ENCODE measurements at regions not wholly inside any gene's neighbourhood (a gene's known extent, or its start where the extent isn't known, plus 50 kb on each side); places are given as distances from the start of the nearest gene placed in this dataset.

DNA sequence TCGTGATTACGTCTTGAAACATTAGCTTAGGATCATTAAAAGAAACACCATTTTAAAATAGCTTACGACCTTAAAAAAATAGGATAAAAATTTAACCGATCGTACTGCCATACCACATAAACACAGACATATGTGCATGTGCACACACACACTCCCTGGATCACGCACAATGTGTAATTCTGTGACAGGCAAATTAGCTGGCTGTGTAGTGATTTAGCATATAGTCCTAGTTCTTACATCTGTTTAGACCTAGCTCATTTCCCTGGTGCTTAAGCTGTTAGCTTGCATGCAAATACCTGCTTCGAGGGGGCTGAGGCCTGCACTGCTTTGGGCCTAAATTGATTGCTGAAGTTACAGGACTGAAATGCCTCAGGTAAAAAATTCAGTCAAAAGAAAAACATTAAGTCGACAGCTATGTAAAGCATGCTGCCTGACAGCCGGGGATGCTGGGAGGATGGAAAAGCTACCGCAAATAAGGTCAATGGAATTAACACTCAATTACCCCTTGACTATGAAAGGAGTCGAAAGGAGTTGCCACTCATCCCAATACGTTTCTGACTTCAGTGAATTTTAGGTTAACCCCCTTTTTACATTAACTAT, 267.1 kb upstream of the FZD8 start:
- no peak for DNase-seq (ENCODE audit: low read depth, low spot score)

DNA sequence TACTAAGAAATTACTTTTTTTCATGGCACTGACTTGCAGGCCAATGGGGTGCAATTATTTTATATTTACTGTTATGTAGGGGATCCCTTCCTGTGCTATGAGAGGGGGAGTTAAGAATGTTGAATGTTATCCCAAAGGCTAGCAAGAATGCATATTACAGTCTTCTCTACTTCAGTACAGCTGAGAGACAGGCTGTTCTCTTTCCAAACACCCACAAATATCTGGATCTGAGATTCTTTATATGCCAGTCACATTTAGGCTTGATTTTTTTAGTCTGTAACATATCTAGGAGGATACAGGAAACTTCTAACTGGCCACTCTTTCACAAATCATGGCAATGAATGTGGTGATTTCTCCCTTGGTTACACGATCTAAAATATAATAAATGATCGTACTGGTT, 266.4 kb upstream of the FZD8 start:
- DNase-seq (ENCODE audit: low read depth, low spot score), result no peak

DNA sequence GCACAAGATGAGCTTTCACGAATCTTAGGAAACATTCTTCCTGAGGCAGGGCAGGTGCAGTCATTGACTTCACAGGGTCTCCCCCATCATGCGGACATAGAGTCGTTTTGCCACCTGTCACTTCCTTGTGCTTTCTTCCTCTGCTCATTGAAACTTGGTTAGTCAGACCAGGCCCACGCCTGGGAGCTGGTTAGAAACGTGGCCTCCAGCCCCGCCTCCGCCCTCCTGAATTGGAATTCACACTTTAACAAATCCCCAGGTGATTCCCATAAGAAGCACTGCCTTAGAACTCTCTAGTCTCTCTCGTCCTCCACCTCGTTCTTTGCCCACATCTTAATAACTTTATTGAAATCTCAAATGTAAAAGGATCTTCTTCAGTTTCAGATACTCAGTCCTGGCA, 265.5 kb upstream of the FZD8 start:
- no peak for DNase-seq (ENCODE audit: low read depth, low spot score)

DNA sequence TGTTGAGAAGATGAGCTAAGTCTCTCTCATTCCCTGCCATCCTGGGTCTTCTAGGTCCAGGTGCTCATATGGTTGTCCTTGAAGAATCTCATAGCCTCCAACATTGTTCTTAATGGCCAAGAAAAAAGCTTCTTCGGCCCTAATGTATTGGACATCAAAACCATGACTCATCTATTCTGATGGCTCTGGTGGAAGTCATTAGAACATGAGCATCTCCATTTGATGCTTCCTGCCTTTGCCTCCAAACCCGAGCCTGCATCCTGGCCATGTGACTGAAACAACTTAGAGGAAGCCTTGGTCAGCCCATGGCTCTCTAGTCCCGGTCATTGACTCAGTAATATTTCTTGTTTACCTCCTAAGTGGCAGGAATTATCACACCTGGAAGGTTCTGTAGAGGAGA, 264.1 kb upstream of the FZD8 start:
- no peak for DNase-seq (ENCODE audit: low read depth, low spot score)

DNA sequence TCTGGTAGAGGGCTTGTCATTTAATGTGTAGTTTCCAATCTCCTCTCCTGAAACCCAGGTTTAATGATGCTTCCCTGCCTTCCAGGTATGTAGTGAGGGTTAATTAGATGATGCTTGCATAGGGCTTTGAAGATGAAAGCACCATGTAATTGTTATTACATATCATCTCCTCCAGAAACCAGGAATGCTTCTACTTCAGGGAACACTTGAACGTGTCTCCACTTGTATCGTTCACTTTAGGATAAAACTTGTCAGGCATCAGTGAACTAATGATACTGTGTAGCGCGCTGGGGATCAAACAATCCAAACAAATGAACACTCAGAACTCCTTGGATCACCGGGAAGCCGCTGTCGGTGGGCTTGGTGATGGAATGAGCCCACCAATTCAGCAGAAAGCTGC, 260.9 kb upstream of the FZD8 start:
- DNase-seq (ENCODE audit: low read depth, low spot score), result no peak

DNA sequence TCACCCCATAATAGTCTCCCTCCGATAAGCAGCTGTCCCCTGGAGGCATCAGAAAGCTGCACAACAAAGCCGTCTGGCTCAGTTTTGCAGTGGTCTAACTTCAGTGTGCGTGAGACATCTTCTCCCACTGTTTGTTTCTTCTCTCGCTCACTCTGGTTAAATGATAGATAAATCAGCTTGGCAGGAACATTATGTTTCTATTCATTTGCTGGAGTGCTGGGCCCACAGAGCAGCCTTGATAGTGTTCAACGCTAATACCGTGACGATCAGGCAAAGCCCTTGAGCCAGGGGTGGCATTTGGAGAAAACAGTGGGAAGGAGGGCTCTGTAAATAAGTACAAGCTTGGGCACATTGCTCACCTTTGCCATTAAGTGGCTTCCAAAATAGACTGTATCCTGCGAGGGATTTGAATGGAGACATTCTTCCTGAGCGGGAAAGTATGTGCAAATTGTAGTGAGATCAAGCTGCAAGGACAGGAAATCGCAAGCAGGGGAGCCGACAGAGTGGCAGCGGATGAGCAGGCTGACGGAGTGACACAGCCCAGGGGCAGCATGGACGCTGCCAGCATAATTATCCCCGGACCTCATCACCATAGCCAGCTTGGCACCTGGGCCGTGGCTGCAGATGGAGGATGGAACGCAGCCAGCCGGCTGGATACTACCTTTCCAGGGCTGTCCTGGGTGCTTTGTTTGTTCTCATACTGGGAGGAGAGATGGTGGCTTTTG, 256.8 kb upstream of the FZD8 start:
- DNase-seq (ENCODE audit: low read depth, low spot score), result no peak

DNA sequence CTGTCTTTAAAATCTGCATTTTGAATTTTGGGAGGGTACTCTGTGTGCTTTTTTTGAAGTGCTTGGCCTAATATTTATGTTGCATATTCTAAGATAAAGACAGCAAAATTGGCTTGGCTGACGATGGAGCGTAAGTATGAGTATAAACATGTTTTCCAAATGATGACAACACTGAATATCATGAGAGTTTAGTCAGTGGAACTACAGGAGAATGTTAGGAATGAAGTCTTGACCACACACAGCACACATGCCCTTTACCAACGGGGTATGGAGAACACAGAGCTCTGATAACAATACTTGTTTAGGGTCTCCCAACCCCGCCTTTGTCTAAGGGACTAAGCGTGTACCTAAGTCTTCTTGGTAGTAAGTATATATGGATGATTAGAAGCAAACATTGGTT, 253.9 kb upstream of the FZD8 start:
- no peak for DNase-seq (ENCODE audit: low read depth, low spot score)

DNA sequence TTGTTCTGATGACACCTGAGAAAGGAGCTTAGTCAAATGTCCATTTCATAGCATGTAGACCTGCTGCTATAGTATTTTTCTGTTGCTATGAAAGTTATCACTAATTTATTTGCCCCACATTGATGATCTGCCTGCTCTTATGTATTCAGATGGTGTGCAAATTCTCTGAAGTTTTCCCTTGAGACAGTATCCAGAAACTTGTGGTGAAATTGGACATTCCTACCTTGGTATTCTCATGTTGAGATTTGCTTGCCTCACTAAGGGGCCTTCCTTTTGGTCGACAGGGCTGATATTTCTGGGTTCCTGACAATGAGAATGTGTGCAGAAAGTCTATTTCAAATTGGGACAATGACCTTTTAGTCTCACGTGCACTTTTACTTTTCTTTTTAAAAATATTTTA, 253.2 kb upstream of the FZD8 start:
- no peak for DNase-seq (ENCODE audit: low read depth, low spot score)

DNA sequence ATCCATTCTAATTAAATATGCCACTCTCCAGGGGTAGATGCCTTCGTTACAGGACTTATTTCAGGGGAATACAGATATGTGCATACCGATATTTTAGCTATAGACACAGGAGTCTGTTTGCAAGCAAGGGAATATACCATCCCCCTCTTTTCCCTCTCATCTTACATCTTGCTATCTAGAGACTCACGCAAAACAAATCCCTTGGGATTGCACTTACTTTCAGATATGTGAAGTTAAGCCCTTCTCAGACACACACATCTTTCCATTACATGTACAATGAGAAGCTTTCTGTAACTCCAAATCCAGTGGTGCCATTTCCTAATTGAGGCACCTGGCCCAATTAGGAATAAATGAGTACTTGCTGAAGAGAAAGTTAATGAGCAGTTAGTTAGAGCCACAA, 250.4 kb upstream of the FZD8 start:
- DNase-seq (ENCODE audit: low read depth, low spot score), result no peak

DNA sequence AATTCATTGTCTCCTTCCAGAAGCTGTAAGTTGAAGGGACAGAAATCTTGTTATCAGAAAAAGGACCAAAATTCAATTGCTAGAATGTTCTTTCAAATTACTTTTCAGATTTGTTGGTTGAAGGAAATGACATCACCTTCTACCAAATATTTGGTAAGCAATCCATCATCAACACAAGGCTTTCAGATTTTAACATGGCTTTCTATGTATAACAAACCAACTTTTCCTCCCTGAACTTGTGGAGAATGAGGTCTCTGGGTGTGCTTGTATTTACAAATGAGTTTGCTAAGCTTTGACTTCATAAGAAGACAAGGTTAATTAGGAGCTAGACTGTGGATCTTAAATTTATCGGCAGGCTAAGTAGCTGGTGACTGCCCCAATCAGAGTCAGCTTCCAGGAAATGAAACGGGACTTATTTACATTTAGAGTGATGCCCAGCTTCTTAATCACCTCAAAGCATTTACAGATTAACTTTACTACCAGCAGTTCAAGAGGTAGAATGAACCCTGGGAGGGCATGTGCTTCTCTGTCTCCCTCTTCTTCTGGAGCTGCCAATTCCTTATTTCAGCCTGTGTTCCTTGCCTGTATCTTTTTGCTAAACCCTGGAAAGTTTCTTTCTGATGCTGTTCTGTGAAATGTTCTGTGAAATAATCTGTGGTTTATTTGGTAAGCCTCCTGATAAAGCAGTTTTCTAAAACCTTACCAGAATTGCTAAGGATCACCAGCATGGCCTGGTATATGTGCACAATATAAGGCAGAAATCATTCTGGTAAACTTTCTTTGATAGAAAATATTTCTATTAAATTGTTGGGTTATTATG, 248.8 kb upstream of the FZD8 start:
- DNase-seq (ENCODE audit: low read depth, low spot score), result no peak

DNA sequence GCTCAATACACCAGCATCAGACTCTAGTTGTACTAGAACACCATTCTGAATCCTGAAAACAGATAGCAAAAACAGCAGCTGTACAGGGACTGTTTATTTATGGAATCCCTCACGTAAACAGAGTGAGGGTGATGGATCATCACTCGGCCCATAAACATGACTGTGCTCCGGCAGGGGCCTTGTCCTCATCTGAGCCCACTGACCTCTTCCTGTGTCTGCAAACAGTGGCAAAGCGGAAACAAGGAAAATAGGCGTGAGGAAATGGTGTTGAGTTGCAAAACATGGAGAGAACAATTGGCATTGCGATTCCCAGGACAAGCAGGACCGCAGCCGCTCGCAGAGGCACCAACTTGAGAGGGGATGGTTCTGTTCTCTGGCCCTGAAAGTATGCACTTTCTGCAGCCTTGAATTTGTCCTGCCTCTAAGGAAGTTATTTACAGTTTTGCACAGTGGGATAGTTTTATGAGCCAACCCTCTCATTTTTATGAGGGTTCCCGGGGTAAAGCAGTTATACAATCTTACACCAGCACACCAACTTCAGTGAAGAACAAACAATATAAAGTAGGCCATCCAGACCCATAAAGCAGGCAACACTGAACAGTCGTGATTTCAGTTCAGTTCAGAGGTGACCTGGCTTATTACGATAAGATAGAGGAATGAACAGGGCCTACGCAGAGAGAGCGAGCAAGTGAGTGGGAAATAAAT, 248.0 kb upstream of the FZD8 start:
- DNase-seq (ENCODE audit: low read depth, low spot score), result no peak

DNA sequence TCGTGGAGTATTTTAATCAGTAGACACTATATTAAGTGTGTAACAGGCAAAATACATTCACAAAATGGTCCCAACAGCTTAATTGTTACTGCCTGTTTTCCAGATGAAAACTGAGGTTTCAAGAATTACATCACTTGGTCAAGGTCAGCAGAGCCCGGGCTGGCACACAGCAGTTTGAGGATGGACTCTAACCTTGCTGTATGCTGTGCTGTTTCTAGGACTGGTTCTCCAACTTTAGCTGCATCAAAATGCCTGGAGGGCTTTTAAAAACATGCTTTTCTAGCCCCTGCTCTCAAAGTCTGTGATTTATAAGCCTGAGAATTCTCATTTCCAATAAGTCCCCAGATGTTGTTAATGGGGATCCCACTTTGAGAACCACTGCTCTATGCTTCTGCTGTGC, 247.1 kb upstream of the FZD8 start:
- no peak for DNase-seq (ENCODE audit: low read depth, low spot score)

DNA sequence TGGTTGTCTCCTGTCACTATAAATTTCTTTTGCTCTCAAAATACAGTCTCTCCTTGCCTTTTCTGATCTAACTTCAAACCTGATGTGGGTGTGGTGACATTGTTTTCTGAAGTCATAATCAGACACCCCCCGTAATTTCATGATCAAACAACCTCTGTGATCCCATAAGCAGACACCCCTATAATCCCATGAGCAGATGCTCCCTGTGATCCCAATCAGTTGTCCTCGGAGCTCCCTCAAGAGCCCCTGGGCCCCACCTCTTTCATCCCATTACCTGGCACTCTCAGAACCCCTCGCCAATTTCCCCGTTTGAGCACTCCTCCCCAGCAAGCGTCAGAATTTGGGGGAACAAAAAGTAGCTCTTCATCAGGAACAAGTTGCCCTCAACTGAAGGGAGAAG, 246.3 kb upstream of the FZD8 start:
- DNase-seq (ENCODE audit: low read depth, low spot score), result no peak

DNA sequence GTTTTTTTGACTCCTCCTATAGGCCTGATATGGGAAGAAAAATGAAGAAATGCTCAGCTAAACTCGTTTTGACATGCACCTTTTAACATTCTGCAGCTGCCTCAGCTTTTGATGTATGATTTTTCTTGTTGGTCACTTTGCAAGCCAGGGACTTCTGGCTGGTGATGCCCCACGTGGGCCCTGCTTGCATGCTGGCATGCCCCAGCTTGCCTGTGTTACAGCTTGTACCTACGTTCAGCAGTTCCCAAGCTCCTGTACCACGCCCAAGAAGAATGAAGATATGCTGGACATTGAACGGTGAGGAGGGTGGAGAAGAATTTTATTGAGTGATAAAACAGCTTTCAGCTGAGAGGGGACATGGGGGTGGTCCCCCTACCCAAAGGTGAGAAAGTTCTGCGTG, 245.6 kb upstream of the FZD8 start:
- no peak for DNase-seq (ENCODE audit: low read depth, low spot score)

DNA sequence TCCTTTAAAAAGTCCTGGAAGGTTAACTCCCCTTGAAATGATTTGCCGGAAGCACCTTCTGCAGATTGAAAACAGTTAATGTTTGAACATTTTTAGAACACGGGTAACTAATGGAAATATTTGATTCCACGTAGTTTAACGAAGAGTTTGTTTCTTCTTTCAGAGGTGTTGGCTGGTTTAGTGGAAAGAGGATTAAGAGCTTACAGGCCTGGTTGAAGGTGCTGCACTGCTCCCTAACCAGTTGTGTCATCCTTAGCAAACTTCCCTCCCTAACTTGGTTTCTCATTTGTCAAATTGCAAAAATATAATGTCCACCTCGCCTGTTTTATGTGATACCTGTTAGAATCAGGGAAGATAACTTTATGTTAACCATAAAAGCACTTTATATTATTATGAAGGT, 243.0 kb upstream of the FZD8 start:
- DNase-seq (ENCODE audit: low read depth, low spot score), result no peak

DNA sequence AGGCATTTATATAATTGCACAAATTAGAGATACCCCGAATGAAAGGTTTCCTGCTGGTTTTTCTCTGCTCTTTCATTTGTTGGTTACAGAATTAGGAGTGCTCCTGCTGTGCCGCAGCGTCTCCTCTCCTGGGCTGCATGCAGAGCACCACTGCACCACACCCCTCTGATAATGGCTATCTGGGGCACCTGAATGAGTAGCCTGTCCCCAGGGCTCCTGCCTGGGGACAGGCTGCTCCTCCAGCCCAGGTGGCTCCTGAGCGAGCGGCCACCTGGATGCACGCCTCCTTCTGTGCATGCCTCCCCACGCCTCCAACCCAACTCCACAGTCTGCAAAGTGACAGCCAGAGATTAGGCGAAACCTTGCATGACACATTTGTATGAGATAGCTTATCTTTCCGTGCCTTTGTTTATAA, 242.6 kb upstream of the FZD8 start:
- no peak for DNase-seq (ENCODE audit: low read depth, low spot score)

DNA sequence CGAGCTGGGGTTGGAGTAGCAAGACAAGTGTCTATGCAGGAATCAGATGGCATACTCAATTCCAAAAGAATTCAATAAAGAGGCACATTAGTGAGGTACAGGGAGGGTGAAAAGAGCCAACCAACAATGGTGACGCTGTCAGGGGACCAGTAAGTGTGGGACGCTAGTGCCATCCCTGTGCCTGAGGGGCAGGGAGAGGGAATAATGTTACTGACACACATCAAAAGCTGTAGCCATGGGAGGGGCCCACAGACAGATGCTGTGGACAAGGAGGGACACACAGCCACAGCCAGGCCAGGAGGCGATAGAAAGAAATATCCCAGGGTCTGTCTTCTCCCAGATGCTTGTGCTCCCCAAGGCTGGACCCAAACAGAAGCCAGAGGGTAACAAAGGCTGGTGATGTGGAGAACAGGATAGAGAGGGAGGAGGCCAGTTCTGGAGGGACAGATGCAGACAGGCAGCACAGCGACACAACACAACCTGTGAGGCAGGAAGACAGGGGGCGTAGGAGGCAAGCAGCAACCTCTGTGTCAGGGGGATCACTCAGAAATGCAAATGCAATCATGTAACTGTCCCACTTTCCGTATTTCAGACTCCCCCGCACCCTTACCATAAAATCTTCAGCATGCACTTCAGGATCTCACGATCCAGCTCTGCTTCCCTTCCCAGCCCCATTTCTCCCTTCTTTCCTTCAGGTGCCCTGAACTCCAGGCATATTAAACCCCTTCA, 240.5 kb upstream of the FZD8 start:
- no peak for DNase-seq (ENCODE audit: low read depth, low spot score)

DNA sequence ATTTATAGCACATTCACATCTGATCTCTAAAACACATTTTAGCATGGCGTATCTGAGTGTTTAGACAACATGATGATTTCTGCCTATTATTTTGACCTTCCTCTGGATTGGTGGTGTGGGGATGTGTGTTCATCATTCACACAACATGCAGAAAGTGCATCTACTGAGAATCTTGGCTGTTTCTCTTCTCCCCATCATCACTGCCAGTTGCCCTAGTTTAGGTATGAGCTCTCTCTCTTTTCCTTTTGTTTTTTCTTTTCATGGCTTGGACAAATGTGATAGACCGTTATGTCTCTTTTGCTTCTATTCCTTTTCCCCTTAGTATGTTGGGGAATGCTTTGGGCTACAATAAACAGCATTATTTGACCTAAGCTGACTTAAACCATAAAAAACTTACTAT, 239.2 kb upstream of the FZD8 start:
- no peak for DNase-seq (ENCODE audit: low read depth, low spot score)

DNA sequence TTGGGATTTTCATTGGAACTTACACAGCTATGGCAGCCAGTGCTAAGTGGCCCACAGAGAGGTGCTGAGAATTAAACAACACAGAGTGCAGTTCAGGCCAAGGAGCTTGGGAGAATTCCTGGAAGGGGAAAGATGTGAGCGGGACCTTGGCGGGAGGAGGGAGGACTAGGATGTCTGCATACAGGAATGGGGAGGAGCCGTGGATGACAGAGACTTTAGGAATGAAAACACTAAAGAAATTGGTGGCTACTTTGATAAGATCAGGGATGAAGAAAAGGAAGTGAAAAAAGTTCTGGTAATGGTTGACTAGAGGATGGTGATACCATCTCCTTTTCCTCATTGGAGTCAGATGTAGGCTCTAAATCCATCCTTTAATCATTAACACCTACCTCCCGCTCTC, 234.2 kb upstream of the FZD8 start:
- DNase-seq (ENCODE audit: low read depth, low spot score), result no peak

DNA sequence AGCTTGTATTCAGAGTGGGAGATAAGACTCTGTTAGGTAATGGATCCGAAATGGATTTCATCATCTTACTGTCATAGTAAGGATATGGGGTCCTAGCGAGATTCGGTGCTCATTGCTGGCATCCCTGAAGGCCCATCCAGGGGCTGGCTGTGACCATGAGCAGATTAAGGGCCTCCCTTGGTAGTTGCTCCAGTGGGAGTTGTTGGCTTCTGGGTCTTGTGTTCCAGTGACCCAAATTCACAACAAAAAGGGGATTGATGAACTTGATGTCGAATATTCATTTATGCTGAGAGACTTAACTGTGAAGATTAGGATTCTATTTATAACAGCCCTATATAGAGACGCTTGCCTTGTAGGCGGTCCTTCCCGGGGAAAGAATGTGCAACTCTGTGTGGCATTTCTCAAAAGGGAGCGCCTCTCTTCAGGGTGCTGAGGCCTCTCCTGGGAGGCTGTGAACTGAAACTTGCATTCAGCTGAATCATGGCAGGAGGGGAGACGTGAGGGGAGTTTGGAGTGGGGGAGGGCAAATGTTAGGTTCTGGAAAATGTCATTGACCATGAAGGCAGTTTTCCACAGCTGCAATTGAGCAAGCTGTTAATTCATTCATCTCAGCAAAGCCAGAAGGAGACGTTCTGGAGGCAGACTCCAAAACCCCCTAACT, 233.1 kb upstream of the FZD8 start:
- DNase-seq (ENCODE audit: low read depth, low spot score), result no peak

All from iPS DF 19.7 (cell line).